NB4 (cell line): ENCODE measurements at regions not wholly inside any gene's neighbourhood (a gene's known extent, or its start where the extent isn't known, plus 50 kb on each side); places are given as distances from the start of the nearest gene placed in this dataset.
"Not testable (repeated sequence)": the region's sequence is repeated elsewhere in the genome, so short reads cannot be mapped to it uniquely, and the experiment has no call there.

Experiments
- MYC ChIP-seq: IDR thresholded peaks from 2 replicates; pipeline ENCODE4 v1.6.1; 2011; ENCODE audit warnings: low read depth, low read length
- POLR2A ChIP-seq: IDR thresholded peaks from 2 replicates; pipeline ENCODE4 v1.6.1; 2011; ENCODE audit warnings: mild to moderate bottlenecking; ENCODE audit not compliant: insufficient read length; ENCODE audit errors: extremely low read depth
- TF ChIP-seq, protein P1 (sequence below): IDR thresholded peaks from one replicate; pipeline ENCODE4 v1.5.1; 2012; ENCODE audit warnings: low read depth, low read length

DNA sequence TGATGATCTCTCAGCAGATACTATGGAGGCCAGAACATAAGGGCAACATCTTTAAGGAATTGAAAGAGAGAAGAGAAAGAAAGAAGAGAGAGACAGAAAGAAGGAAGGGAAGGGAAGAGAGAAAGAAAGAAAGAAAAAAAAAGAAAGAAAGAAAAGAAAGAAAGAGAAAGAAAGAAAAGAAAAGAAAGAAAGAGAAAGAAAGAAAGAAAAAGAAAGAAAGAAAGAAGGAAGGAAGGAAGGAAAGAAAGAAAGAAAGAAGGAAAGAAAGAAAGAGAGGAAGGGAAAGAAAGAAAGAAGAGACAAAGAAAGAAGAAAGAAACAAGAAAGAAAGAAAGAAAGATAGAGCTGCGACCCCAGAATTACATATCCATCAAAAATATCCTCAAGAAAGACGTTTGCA lies 124.9 kb downstream of the CPZ start:
- TF ChIP-seq, protein P1, sequence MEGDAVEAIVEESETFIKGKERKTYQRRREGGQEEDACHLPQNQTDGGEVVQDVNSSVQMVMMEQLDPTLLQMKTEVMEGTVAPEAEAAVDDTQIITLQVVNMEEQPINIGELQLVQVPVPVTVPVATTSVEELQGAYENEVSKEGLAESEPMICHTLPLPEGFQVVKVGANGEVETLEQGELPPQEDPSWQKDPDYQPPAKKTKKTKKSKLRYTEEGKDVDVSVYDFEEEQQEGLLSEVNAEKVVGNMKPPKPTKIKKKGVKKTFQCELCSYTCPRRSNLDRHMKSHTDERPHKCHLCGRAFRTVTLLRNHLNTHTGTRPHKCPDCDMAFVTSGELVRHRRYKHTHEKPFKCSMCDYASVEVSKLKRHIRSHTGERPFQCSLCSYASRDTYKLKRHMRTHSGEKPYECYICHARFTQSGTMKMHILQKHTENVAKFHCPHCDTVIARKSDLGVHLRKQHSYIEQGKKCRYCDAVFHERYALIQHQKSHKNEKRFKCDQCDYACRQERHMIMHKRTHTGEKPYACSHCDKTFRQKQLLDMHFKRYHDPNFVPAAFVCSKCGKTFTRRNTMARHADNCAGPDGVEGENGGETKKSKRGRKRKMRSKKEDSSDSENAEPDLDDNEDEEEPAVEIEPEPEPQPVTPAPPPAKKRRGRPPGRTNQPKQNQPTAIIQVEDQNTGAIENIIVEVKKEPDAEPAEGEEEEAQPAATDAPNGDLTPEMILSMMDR = not testable (repeated sequence)
- not testable (repeated sequence) for TF ChIP-seq MYC, POLR2A
